GM23248 (cell line): ENCODE measurements at regions not wholly inside any gene's neighbourhood (a gene's known extent, or its start where the extent isn't known, plus 50 kb on each side); places are given as distances from the start of the nearest gene placed in this dataset.
"Not testable (repeated sequence)": the region's sequence is repeated elsewhere in the genome, so short reads cannot be mapped to it uniquely, and the experiment has no call there.

Source experiments
- DNase-seq: peaks from one replicate; pipeline ENCODE4 v3.0.0-alpha.2; 2015
- H2AFZ ChIP-seq: fragments of 200-600 bp; sonication (generic); 2 replicates; pipeline ENCODE4 v1.6.1; 2016; ENCODE audit warnings: antibody characterized with exemption
- H3F3A ChIP-seq: fragments of 200-600 bp; sonication (generic); 2 replicates; pipeline ENCODE4 v1.6.1; 2016; ENCODE audit warnings: mild to moderate bottlenecking, antibody characterized with exemption, mixed run types; ENCODE audit not compliant: insufficient read depth
- H3K27ac ChIP-seq: fragments of 200-600 bp; sonication (generic); 2 replicates; pipeline ENCODE4 v1.5.1; 2016; ENCODE audit warnings: mild to moderate bottlenecking
- H3K27me3 ChIP-seq: fragments of 200-600 bp; sonication (generic); replicated peaks from 2 replicates; pipeline ENCODE4 v1.6.1; 2016; ENCODE audit warnings: mild to moderate bottlenecking; ENCODE audit not compliant: insufficient read depth
- H3K36me3 ChIP-seq: fragments of 200-600 bp; sonication (generic); 2 replicates; pipeline ENCODE4 v1.6.1; 2016; ENCODE audit warnings: low read depth, mild to moderate bottlenecking
- H3K4me1 ChIP-seq: fragments of 200-600 bp; sonication (generic); 2 replicates; pipeline ENCODE4 v1.6.1; 2016; ENCODE audit warnings: mild to moderate bottlenecking; ENCODE audit not compliant: insufficient read depth
- H3K4me2 ChIP-seq: fragments of 200-600 bp; sonication (generic); one replicate; pipeline ENCODE4 v1.6.1; 2016; ENCODE audit warnings: mild to moderate bottlenecking; ENCODE audit not compliant: unreplicated experiment
- H3K4me3 ChIP-seq: fragments of 200-600 bp; sonication (generic); 2 replicates; pipeline ENCODE4 v1.5.1; 2016; ENCODE audit warnings: mild to moderate bottlenecking
- H3K79me2 ChIP-seq: fragments of 200-600 bp; sonication (generic); 2 replicates; pipeline ENCODE4 v1.6.1; 2016; ENCODE audit warnings: mild to moderate bottlenecking; ENCODE audit not compliant: insufficient read depth
- H3K9ac ChIP-seq: fragments of 200-600 bp; sonication (generic); 2 replicates; pipeline ENCODE4 v1.6.1; 2016; ENCODE audit warnings: mild to moderate bottlenecking
- H3K9me2 ChIP-seq: fragments of 200-600 bp; sonication (generic); 2 replicates; pipeline ENCODE4 v1.6.1; 2016; ENCODE audit warnings: mixed run types, mild to moderate bottlenecking, moderate library complexity; ENCODE audit not compliant: insufficient read depth
- H3K9me3 ChIP-seq: fragments of 200-600 bp; sonication (generic); one replicate; pipeline ENCODE4 v1.6.1; 2017; ENCODE audit warnings: low read depth
- H4K20me1 ChIP-seq: fragments of 200-600 bp; sonication (generic); 2 replicates; pipeline ENCODE4 v1.6.0; 2016; ENCODE audit not compliant: insufficient read depth
- EZH2 ChIP-seq: fragments of 200-600 bp; sonication (generic); IDR thresholded peaks from 2 replicates; pipeline ENCODE4 v1.6.1; 2018; ENCODE audit warnings: antibody characterized with exemption, mild to moderate bottlenecking; ENCODE audit not compliant: insufficient read depth, poor library complexity, severe bottlenecking
- EZH2phosphoT487 ChIP-seq: fragments of 200-600 bp; sonication (generic); IDR thresholded peaks from 2 replicates; pipeline ENCODE4 v1.6.1; 2018; ENCODE audit warnings: antibody characterized with exemption, moderate library complexity, mild to moderate bottlenecking, low read depth; ENCODE audit not compliant: insufficient read depth
- WGBS, 2 experiments: methylation state at CpG; one replicate each; pipeline ENCODE4 v1.1.6; 2015 to 2017; ENCODE audit warnings: low lambda C conversion rate in 2 of 2, low coverage in 1 of 2; ENCODE audit errors: missing lambda C conversion rate in 2 of 2; 5-methylcytosine and 5-hydroxymethylcytosine counted together
- in situ Hi-C: fragments of 300-500 bp; cut with MboI; formaldehyde crosslinking; loops from 2 replicates; pipeline ENCODE4 v1.15.0; 2020

- no peak overlapping the region for H3K4me2 ChIP-seq
- no peaks in the 10 kb centered on the region for H3K9me2 ChIP-seq
- in situ Hi-C loops, result no loop called here
- no peaks in the 10 kb centered on the region for H3K79me2 ChIP-seq
- WGBS, 2 experiments, result 47% methylated on average over 4 of the region's 4 CpGs
- H3K4me1 ChIP-seq, result no peaks in the 10 kb centered on the region
- no peak overlapping the region for H3K4me3 ChIP-seq
- H3F3A ChIP-seq, result no peaks in the 10 kb centered on the region
- no peaks in the 10 kb centered on the region for H4K20me1 ChIP-seq
- no peaks in the 10 kb centered on the region for H3K27me3 ChIP-seq
- H3K27ac ChIP-seq, result no peak overlapping the region
- H3K9ac ChIP-seq, result no peak overlapping the region
- H2AFZ ChIP-seq, result no peak overlapping the region
- no peaks in the 10 kb centered on the region for H3K36me3 ChIP-seq
- no peak for TF ChIP-seq EZH2
- no peak for DNase-seq
- no peaks in the 10 kb centered on the region for H3K9me3 ChIP-seq
Measured at GRCh38 chr6:8810325-8810724, 375.0 kb upstream of the SLC35B3 start.

GRCh38 chr6:8809662-8810061 is 374.3 kb upstream of the SLC35B3 start:
- no peak for DNase-seq
- WGBS, 2 experiments, result 42 to 51% methylated on average over 4 of the region's 4 CpGs
- Histone ChIP-seq H4K20me1 (no peaks in the 10 kb centered on the region), H3K36me3 (no peaks in the 10 kb centered on the region), H3K79me2 (no peaks in the 10 kb centered on the region), H3K4me1 (no peaks in the 10 kb centered on the region), H2AFZ (no peak overlapping the region), H3K9me2 (no peaks in the 10 kb centered on the region), H3K9ac (no peak overlapping the region), H3F3A (no peaks in the 10 kb centered on the region), H3K4me3 (no peak overlapping the region), H3K4me2 (no peak overlapping the region), H3K27me3 (no peaks in the 10 kb centered on the region), H3K9me3 (no peaks in the 10 kb centered on the region), H3K27ac (no peak overlapping the region)
- no peak for TF ChIP-seq EZH2phosphoT487
- TF ChIP-seq EZH2, result no peak
- in situ Hi-C loops, result no loop called here

- no peak for DNase-seq
- H3K9ac ChIP-seq, result no peak overlapping the region
- no peaks in the 10 kb centered on the region for H3K79me2 ChIP-seq
- no peaks in the 10 kb centered on the region for H3K4me1 ChIP-seq
- H4K20me1 ChIP-seq, result no peaks in the 10 kb centered on the region
- no peak overlapping the region for H3K4me3 ChIP-seq
- H3K4me2 ChIP-seq, result no peak overlapping the region
- in situ Hi-C loops, result no loop called here
- H3K27me3 ChIP-seq, result no peaks in the 10 kb centered on the region
- H2AFZ ChIP-seq, result no peak overlapping the region
- TF ChIP-seq EZH2 (no peak), EZH2phosphoT487 (no peak)
- WGBS, 2 experiments, result 21 to 24% methylated on average over 2 of the region's 2 CpGs
- no peaks in the 10 kb centered on the region for H3K9me2 ChIP-seq
- no peak overlapping the region for H3K27ac ChIP-seq
- H3F3A ChIP-seq, result no peaks in the 10 kb centered on the region
- no peaks in the 10 kb centered on the region for H3K9me3 ChIP-seq
- no peaks in the 10 kb centered on the region for H3K36me3 ChIP-seq
Measured at GRCh38 chr6:8803181-8803760, 367.9 kb upstream of the SLC35B3 start.

GRCh38 chr6:8802397-8802796 is 367.1 kb upstream of the SLC35B3 start:
- H3K4me3 ChIP-seq, H3K79me2 ChIP-seq, in situ Hi-C loops, DNase-seq, H3K4me1 ChIP-seq, H3K4me2 ChIP-seq, H2AFZ ChIP-seq, H3F3A ChIP-seq, H3K9ac ChIP-seq, H3K36me3 ChIP-seq, H3K9me2 ChIP-seq, H3K27me3 ChIP-seq, H3K27ac ChIP-seq, H3K9me3 ChIP-seq, H4K20me1 ChIP-seq: not testable (repeated sequence)
- 17 to 30% methylated on average over 4 of the region's 4 CpGs for WGBS, 2 experiments

- Histone ChIP-seq H3K27ac (no peak overlapping the region), H4K20me1 (no peaks in the 10 kb centered on the region), H3K9me3 (no peaks in the 10 kb centered on the region), H3K79me2 (no peaks in the 10 kb centered on the region), H3K4me1 (no peaks in the 10 kb centered on the region), H2AFZ (no peak overlapping the region), H3K4me2 (no peak overlapping the region), H3K9ac (no peak overlapping the region), H3K27me3 (no peaks in the 10 kb centered on the region), H3F3A (no peaks in the 10 kb centered on the region), H3K4me3 (no peak overlapping the region), H3K9me2 (no peaks in the 10 kb centered on the region), H3K36me3 (no peaks in the 10 kb centered on the region)
- DNase-seq, result no peak
- TF ChIP-seq EZH2phosphoT487 (no peak), EZH2 (no peak)
- in situ Hi-C loops, result no loop called here
- 33% methylated on average over 3 of the region's 3 CpGs for WGBS, 2 experiments
Measured at GRCh38 chr6:8794420-8794819, 359.1 kb upstream of the SLC35B3 start.
